HG03442 (cell line): ENCODE measurements at regions not wholly inside any gene's neighbourhood (a gene's known extent, or its start where the extent isn't known, plus 50 kb on each side); places are given as distances from the start of the nearest gene placed in this dataset.
A peak's percentile ranks its signal among the peaks of the same experiment; 100 is the strongest.

Experiments
- ATAC-seq: cut with Tn5 transposase; IDR thresholded peaks from one replicate; pipeline ENCODE4 v1.9.1; 2021; ENCODE audit warnings: mild to moderate bottlenecking, moderate library complexity; ENCODE audit not compliant: unreplicated experiment

DNA sequence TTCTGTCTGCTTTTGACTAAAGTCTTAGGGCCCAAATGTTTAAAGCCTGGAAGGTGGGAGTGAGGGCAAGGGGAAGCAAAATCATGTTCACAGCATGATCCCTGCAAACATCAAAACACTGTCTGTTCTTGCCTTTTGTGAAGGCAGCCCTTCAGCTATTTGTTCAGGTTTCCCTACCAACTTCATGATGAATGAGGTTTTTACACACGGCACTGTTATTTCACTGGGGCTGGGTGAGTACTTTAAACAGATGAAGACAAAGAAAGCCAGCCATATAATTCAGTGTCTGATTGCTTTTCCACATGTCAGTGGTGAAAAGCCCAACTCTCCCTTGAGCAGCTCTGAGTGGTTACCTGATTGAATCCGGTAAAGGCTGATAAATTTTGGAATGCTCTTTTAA lies 224.7 kb upstream of the GRAMD2B start:
- no peak for ATAC-seq

GRCh38 chr5:126199467-126199866 lies 223.7 kb upstream of the GRAMD2B start:
- no peak for ATAC-seq

- no peak for ATAC-seq
Observed at GRCh38 chr5:126208691-126209090, 214.5 kb upstream of the GRAMD2B start.

DNA sequence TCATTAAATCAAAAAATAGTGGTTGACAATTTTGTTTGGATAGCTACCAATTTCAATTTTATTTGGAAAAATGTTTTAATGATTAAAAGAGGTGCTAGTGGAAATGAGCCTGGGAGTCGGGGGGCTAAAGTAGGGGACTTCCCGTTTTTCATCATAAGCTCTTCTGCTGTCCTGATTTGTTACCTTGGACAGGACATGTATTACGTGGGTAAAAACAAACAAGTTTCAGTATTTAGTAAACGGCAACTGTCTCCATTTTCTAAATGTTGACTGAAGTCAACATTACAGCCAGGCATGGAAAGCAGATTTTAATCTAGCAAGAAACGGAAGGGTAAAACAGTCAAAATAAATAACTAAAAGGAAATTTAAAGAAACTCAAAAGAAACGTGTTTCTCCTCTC lies 212.3 kb upstream of the GRAMD2B start:
- ATAC-seq, result no peak

- ATAC-seq, result no peak
Observed at GRCh38 chr5:126219616-126220015, 203.6 kb upstream of the GRAMD2B start.

GRCh38 chr5:126220725-126221124 lies 202.5 kb upstream of the GRAMD2B start:
- ATAC-seq, result no peak

GRCh38 chr5:126228934-126229333 lies 194.3 kb upstream of the GRAMD2B start:
- ATAC-seq, result no peak

DNA sequence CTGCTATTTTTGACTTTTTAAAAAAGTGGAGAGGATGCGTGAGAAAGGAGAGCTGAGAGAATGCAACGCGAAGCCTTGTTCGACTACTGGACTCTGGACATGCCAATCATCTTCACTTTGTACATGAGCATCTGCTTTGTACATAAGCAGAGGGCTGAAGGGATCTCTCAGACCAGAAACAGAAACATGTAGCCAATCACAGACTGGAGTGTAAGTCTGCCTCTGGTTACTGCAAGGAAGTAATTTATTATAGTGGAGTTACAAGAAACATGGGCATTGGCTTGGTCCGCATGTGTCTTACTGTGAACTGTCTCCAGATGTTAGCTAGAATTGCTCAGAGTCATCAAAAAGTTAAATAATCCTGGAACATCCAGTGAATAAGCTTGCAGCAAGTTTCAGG lies 190.0 kb upstream of the GRAMD2B start:
- ATAC-seq, result no peak

GRCh38 chr5:126234563-126235195 lies 188.5 kb upstream of the GRAMD2B start:
- peak; percentile 75 for ATAC-seq

DNA sequence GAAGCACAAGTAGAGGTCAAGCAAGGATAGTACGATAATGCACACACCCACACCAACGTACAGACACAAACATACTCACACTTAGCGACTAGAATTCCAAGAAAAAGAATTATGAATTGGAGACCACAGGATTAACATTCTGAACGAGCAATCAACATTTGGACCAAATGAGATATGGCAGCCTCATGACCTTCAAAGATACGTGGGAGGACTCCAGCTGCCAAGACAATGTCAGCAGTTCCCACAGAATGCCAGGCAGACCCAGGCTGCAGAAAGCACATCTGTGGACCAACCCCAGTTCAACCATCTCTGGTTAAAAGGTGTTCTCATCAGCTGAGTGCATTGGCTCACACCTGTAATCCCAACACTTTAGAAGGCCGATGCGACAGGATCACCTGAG lies 187.6 kb upstream of the GRAMD2B start:
- no peak for ATAC-seq

DNA sequence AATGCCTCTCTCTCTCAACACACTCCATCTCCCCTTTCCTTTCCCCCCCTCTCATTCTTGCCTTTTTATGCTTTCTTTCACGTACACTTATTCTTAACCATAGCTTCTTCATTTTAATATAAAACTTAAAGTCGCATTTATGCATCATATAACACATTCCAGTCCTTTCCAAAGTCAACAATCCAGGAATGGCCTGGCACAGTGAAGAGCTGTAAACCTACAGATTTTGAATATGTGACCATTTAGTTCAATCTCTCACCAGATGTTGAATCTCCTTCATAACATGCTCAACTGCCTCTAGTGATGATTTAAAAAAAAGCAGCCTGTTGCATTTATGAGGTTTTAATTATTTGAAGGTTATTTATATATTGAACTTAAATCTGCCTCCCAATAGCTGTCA lies 186.2 kb upstream of the GRAMD2B start:
- ATAC-seq, result no peak

DNA sequence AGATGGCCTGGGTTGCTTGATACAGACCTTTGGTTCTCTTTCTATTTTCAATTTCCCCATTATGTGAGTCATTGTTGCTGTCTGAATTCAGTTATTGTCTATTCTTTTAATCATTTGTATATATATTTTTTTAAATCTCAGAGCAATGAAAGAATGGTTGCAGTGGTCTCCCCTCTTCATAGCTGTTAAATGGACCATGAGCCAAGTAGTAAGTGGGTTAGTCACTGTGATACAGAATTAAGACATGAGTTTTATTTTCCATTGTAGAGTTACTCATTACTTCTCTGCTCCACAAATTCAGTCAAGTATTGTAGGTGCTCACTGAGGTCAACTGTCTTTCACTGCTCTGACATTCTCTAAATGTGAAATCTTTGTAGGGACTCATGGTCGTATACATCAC lies 174.6 kb upstream of the GRAMD2B start:
- ATAC-seq, result no peak

DNA sequence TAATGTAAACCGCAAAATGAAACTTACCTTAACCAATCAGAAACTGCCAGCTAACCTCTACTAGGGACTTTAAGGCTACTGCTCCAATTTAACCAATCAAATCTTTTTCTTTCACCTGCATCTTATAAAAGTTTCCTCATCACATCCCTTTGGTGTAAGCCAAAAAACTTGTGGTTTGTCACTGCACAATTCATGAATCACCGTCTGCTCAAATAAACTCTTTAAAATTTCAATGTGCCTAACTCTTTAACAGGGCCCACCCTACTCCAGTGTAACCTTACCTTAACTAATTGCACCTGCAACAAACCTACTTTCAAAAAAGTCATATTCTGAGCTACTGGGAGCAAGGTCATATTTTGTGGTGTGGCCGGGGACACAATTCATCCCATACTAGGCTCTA lies 172.2 kb upstream of the GRAMD2B start:
- ATAC-seq, result no peak

- no peak for ATAC-seq
Observed at GRCh38 chr5:126253406-126253805, 169.8 kb upstream of the GRAMD2B start.

GRCh38 chr5:126263591-126264184 lies 159.5 kb upstream of the GRAMD2B start:
- ATAC-seq, result no peak

DNA sequence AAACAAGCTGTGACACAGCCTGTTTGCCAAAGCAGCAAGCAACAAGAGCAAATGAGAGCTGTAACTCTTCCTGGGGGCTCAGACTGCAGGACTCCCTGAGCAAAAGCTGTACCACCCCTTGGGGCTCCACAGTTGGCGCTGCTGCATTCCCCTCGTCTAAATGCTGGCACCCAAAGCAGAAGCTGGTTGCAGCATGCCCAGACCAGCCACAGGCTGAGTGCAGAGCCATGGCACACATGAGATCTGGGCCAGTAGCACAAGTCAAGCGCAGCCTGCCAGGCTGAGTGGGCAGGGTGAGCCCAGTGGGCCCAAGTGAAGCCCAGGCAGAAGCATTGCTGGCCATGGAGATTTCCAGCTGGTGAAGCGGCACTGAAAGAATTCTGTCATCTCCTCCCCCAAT lies 157.3 kb upstream of the GRAMD2B start:
- ATAC-seq, result no peak

DNA sequence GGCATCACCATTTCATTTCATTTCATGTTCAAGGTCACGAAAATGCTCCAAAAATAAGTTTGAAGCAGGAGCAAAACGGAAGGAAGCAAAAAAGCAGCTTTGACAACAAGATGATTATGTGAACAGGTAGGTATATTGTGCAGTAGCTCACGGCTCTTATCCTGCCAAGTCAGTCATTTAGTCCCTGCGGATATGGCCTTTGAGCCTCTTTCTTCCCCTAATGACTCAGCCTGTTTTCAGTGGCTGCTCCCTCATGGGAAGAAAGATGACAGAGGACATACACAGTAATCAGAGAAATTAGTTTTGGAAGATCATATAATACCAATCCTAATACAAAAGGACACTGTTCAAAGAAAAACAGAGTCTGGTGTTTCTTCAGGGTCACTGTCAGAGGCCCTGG lies 155.8 kb upstream of the GRAMD2B start:
- no peak for ATAC-seq

- ATAC-seq, result no peak
Observed at GRCh38 chr5:126268697-126269315, 154.4 kb upstream of the GRAMD2B start.

- ATAC-seq, result no peak
Observed at GRCh38 chr5:126269511-126269910, 153.7 kb upstream of the GRAMD2B start.

- no peak for ATAC-seq
Observed at GRCh38 chr5:126271141-126271540, 152.1 kb upstream of the GRAMD2B start.

GRCh38 chr5:126274076-126274762 lies 149.0 kb upstream of the GRAMD2B start:
- ATAC-seq, result no peak

- ATAC-seq, result no peak
Observed at GRCh38 chr5:126274763-126275125, 148.5 kb upstream of the GRAMD2B start.
